ENCODE measurements at regions not wholly inside any gene's neighbourhood (a gene's known extent, or its start where the extent isn't known, plus 50 kb on each side); places are given as distances from the start of the nearest gene placed in this dataset.
"Not testable (repeated sequence)": the region's sequence is repeated elsewhere in the genome, so short reads cannot be mapped to it uniquely, and the experiment has no call there.

GRCh38 chr20:19918965-19919329, 98.2 kb upstream of the NAA20 start:
- Histone ChIP-seq H3K36me3 (ENCODE audit: control insufficient read depth in 4 of 4, insufficient read depth in 4 of 4, low read length in 4 of 4) (no peaks in the 10 kb centered on the region), H3K27me3 (ENCODE audit: control insufficient read depth in 3 of 3, insufficient read depth in 3 of 3, low read length in 2 of 3) (no peaks in the 10 kb centered on the region), H3K4me3 (no peak overlapping the region), H3K9me3 (ENCODE audit: control insufficient read depth in 4 of 4, insufficient read depth in 3 of 4, low read length in 3 of 4) (no peaks in the 10 kb centered on the region), H3K4me1 (ENCODE audit: control insufficient read depth in 5 of 5, insufficient read depth in 5 of 5, low read length in 5 of 5) (peaks cover 0 to 43% (median 12%) of the 10 kb centered on the region in 5 donors), H3K27ac (ENCODE audit: low read depth in 1 of 2, low read length in 1 of 2) (peak overlapping the region in 1 of 2 donors; percentile 10), H3K9ac (ENCODE audit: insufficient read depth in 1 of 2, low read length in 2 of 2) (no peak overlapping the region)
- ATAC-seq (ENCODE audit: insufficient read depth, low FRiP score), result no peak
- 61 to 62% methylated on average over 5 of the region's 5 CpGs for WGBS, 2 donors
- peak; percentile 34 to 68 (median 57) for DNase-seq
- TF ChIP-seq CTCF (IDR thresholded peaks at IDR 0.05; ENCODE audit: control extremely low read depth, extremely low read depth), result no peak

GRCh38 chr20:19920381-19921138, 96.6 kb upstream of the NAA20 start:
- no peaks in the 10 kb centered on the region for H3K27me3 ChIP-seq (ENCODE audit: control insufficient read depth in 3 of 3, insufficient read depth in 3 of 3, low read length in 2 of 3)

GRCh38 chr20:19921284-19921793, 95.8 kb upstream of the NAA20 start:
- DNase-seq (no peak), ATAC-seq (ENCODE audit: insufficient read depth, low FRiP score) (peak; percentile 27)
- TF ChIP-seq CTCF (IDR thresholded peaks at IDR 0.05; ENCODE audit: control extremely low read depth, extremely low read depth), result no peak
- H3K27ac ChIP-seq (ENCODE audit: low read depth in 1 of 2, low read length in 1 of 2), result peak overlapping the region in 1 of 2 donors; percentile 50
- 43 to 74% methylated on average over 14 of the region's 14 CpGs for WGBS, 2 donors
- peak overlapping the region in 1 of 2 donors; percentile 16 for H3K9ac ChIP-seq (ENCODE audit: insufficient read depth in 1 of 2, low read length in 2 of 2)
- peaks cover 0 to 31% (median 14%) of the 10 kb centered on the region in 5 donors for H3K4me1 ChIP-seq (ENCODE audit: control insufficient read depth in 5 of 5, insufficient read depth in 5 of 5, low read length in 5 of 5)
- no peaks in the 10 kb centered on the region for H3K9me3 ChIP-seq (ENCODE audit: control insufficient read depth in 4 of 4, insufficient read depth in 3 of 4, low read length in 3 of 4)
- H3K27me3 ChIP-seq (ENCODE audit: control insufficient read depth in 3 of 3, insufficient read depth in 3 of 3, low read length in 2 of 3), result no peaks in the 10 kb centered on the region
- H3K36me3 ChIP-seq (ENCODE audit: control insufficient read depth in 4 of 4, insufficient read depth in 4 of 4, low read length in 4 of 4), result no peaks in the 10 kb centered on the region
- H3K4me3 ChIP-seq, result no peak overlapping the region

More at GRCh38 chr20:19920381-19921138, 96.6 kb upstream of the NAA20 start:
- Histone ChIP-seq H3K9ac (ENCODE audit: insufficient read depth in 1 of 2, low read length in 2 of 2) (peak overlapping the region in 1 of 2 donors; percentile 16), H3K27ac (ENCODE audit: low read depth in 1 of 2, low read length in 1 of 2) (no peak overlapping the region), H3K4me3 (no peak overlapping the region), H3K9me3 (ENCODE audit: control insufficient read depth in 4 of 4, insufficient read depth in 3 of 4, low read length in 3 of 4) (no peaks in the 10 kb centered on the region), H3K36me3 (ENCODE audit: control insufficient read depth in 4 of 4, insufficient read depth in 4 of 4, low read length in 4 of 4) (no peaks in the 10 kb centered on the region), H3K4me1 (ENCODE audit: control insufficient read depth in 5 of 5, insufficient read depth in 5 of 5, low read length in 5 of 5) (peaks cover 0 to 31% (median 12%) of the 10 kb centered on the region in 5 donors)
- DNase-seq (no peak), ATAC-seq (ENCODE audit: insufficient read depth, low FRiP score) (no peak)
- no peak for TF ChIP-seq CTCF (IDR thresholded peaks at IDR 0.05; ENCODE audit: control extremely low read depth, extremely low read depth)
- 88 to 89% methylated on average over 14 of the region's 14 CpGs for WGBS, 2 donors

- WGBS, 2 donors, result 76% methylated on average over 9 of the region's 9 CpGs
- not testable (repeated sequence) for H3K9ac ChIP-seq (ENCODE audit: insufficient read depth in 1 of 2, low read length in 2 of 2); H3K4me3 ChIP-seq; H3K27me3 ChIP-seq (ENCODE audit: control insufficient read depth in 3 of 3, insufficient read depth in 3 of 3, low read length in 2 of 3); H3K9me3 ChIP-seq (ENCODE audit: control insufficient read depth in 4 of 4, insufficient read depth in 3 of 4, low read length in 3 of 4); H3K36me3 ChIP-seq (ENCODE audit: control insufficient read depth in 4 of 4, insufficient read depth in 4 of 4, low read length in 4 of 4); ATAC-seq (ENCODE audit: insufficient read depth, low FRiP score); H3K27ac ChIP-seq (ENCODE audit: low read depth in 1 of 2, low read length in 1 of 2); DNase-seq
- H3K4me1 ChIP-seq (ENCODE audit: control insufficient read depth in 5 of 5, insufficient read depth in 5 of 5, low read length in 5 of 5), result peaks cover 0 to 35% (median 19%) of the 10 kb centered on the region in 5 donors
These were observed 95.3 kb upstream of the NAA20 start for GRCh38 chr20:19921829-19922228.
